Left forelimb (tissue), 1 donor: ENCODE measurements at regions not wholly inside any gene's neighbourhood (a gene's known extent, or its start where the extent isn't known, plus 50 kb on each side); places are given as distances from the start of the nearest gene placed in this dataset.
"Not testable (repeated sequence)": the region's sequence is repeated elsewhere in the genome, so short reads cannot be mapped to it uniquely, and the experiment has no call there.

Experiments used
- DNase-seq: peaks from one replicate; pipeline ENCODE4 v3.0.0-alpha.2; 2018; ENCODE audit warnings: low spot score

GRCh38 chr16:61181982-61182381 lies 854.3 kb downstream of the CDH8 start:
- DNase-seq: no peak

GRCh38 chr16:61179561-61179960 lies 856.7 kb downstream of the CDH8 start:
- no peak for DNase-seq

- DNase-seq: no peak
Observed at GRCh38 chr16:61165797-61166196, 870.4 kb downstream of the CDH8 start.

- DNase-seq: no peak
Observed at GRCh38 chr16:61150351-61150750, 885.9 kb downstream of the CDH8 start.

DNA sequence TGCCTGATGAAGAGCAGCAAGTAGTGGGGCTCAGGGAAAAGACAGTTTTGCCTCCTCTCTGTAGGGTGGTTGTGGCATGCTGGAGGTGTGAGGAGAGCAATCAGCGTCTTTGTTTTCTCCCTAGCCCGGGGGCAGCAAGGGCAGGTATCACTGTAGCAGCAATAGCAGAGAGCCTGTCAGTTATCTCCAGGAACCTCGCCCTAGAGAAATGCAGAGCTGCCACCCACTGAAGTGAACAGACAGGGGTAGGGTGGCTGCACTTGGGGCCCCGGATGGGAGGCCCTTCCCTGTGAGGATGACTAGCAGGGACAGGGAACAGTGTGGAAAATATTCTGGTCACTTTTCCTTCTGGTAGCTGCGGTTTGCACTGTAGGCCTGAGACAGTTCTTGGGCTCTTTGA lies 886.5 kb downstream of the CDH8 start:
- no peak for DNase-seq

- no peak for DNase-seq
Observed at GRCh38 chr16:61148930-61149329, 887.3 kb downstream of the CDH8 start.

- no peak for DNase-seq
Observed at GRCh38 chr16:61146429-61146828, 889.8 kb downstream of the CDH8 start.

DNA sequence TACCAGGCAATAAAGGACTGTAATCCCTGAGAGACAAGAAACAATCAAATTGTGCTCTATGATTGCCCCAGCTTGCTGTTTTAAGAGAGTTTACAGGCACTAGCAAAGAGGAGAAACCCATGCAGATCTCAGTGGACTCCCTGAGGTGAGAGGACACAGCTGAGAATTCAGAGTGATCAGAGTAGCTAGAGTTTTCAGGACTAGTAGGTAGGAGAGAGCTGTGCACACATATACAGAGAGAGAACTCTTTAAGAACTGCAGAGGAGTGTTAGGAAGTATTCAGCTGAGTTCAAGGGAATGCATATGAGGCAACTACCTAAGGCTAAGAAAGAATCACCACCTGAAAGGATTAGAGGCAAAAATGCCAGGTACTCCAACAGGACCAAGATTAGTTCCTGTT lies 904.8 kb downstream of the CDH8 start:
- no peak for DNase-seq

DNA sequence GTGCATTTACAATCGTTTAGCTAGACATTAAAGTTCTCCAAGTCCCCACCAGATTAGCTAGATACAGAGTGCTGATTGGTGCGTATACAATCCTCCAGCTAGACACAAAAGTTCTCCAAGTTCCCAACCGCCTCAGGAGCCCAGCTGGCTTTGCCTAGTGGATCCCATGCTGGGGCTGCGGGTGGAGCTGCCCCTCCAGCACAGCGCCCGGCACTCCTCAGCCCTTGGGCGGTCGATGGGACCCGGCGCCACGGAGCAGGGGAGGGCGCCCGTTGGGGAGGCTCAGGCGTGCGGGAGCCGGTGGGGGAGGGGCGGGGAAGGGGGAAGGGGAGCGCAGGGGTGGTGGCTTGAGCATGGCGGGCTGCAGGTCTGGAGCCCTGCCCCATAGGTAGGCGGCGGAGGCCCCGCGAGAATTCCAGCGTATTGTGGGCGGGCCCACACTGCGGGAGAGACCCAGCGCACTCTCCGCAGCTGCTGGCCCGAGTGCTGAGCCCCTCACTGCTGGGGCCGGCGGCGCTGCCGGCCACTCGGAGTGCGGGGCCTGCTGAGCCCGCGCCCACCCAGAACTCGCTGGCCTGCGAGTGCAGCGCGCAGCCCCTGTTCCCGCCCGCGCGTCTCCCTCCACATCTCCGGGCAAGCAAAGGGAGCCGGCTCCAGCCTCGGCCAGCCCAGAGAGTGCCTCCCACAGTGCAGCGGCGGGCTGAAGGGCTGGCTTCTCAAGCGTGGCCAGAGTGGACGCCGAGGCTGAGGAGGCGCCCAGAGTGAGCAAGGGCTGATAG lies 907.5 kb downstream of the CDH8 start:
- no peak for DNase-seq

DNA sequence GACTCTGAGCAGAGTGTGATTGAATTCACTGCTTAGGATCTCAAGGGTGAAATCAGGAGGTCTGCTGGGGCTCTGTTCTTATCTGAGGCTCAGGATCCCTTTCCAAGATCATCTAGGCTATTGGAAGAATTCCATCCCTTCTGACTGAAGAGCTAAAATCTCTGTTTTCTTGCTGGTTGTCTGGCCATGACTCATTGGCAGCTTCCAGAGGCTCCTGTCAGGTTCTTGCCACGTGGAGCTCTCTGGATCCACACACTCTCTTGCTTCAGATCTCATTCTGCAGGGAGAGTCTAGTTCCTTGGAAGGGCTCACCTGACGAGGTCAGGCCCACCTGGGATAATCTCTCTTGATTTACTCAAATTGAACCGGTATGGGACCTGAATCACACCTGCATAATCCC lies 930.7 kb downstream of the CDH8 start:
- no peak for DNase-seq

- no peak for DNase-seq
Observed at GRCh38 chr16:61098505-61098904, 937.7 kb downstream of the CDH8 start.

DNA sequence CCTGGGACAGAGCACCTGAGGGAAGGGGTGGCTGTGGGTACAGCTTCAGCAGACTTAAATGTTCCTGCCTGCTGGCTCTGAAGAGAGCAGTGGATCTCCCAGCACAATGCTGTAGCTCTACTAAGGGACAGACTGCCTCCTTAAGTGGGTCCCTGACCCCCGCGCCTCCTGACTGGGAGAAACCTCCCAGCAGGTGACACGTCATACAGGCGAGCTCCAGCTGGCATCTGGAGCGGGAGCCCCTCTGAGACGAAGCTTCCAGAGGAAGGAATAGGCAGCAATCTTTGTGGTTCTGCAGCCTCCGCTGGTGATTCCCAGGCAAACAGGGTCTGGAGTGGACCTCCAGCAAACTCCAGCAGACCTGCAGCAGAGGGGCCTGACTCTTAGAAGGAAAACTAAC lies 944.9 kb downstream of the CDH8 start:
- DNase-seq: not testable (repeated sequence)

- no peak for DNase-seq
Observed at GRCh38 chr16:61083711-61084110, 952.5 kb downstream of the CDH8 start.

DNA sequence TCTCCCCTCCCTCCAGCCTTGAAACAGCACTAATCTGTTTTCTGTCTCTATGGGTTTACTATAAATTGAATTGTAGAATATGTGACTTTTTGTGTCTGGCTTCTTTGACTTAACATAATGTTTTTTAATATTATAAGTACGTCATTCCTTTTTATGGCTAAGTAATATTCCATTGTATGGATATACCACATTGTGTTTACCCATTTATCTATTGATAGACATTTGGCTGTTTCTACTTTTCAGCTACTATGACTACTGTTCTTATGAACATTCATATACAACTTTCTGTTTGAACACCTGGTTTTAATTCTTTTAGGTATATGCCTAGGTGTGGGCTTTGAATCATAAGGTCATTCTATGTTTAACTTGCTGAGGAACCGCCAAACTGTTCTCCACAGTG lies 961.9 kb downstream of the CDH8 start:
- no peak for DNase-seq

- DNase-seq: no peak
Observed at GRCh38 chr16:61057635-61058034, 978.6 kb downstream of the CDH8 start.

- no peak for DNase-seq
Observed at GRCh38 chr16:61050547-61050946, 985.7 kb downstream of the CDH8 start.

- DNase-seq: no peak
Observed at GRCh38 chr16:61045931-61046330, 990.3 kb downstream of the CDH8 start.

DNA sequence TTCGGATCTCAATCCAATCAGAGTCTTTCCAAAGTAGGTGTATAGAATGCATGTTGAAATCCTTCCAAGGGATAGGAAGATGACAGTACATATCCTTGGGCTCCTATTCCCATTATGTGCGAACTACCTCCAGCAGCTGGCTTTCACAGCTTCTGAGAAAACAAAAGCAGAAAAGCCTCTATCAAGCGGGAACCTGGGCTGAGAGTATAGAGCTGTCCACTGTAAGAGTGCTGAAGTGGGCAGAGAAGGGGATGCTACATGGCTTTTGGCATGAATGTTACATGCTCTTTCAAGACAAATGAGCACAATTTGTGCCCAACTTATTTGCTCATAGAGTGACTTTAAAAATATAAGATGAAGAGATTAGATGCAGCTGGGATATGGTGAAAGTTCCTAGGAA lies 993.5 kb downstream of the CDH8 start:
- DNase-seq: no peak

- DNase-seq: no peak
Observed at GRCh38 chr16:61030616-61031015, 1005.6 kb downstream of the CDH8 start.

DNA sequence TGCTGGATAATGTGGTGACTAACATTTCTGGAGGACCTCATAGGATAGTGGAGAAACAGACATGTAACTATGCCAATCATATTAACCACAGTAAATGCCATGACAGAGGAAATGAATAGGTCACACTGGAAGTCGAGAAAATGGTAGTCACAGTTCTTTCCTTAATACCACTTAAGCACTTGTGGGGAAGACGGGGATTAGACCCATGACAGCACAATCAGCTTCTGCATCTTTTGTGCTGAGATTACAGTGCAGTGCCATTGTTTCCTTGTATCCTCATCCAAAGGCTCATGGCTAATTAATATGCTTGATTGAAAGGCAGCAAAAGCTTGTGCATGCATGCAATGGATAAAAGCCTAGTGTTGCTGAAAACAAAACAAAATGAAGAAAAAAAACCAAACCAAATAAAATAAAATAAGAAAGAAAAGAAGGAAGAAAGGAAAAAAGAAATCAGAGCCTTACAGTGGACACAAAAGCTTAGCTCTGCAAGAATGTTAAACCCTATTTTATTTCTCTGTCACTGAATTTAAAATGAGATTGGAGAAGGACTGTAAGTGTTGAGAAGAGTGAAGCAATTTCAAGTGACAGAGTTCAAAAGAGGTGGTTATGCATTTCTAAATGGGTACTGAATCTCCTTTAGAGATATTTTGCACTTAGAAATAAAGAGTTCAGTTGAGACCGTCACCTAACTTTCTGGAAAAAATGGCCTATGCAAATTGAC lies 1011.9 kb downstream of the CDH8 start:
- no peak for DNase-seq

DNA sequence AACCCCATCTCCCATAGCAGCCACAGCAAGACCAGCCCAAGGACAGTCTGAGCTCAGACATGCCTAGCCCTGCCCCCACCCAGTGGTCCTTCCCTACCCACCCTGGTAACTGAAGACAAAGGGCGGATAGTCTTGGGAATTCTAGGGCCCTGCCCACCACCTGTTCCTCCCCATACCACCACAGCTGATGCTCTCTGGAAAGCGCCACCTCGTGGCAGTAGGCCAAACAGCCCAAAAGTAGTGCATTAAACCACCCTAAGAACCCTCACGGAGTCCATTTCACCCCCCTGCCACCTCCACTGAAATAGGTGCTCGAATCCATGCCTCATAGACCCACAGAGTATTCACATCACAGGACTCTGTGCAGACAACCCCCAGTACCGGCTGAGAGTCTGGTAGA lies 1021.4 kb downstream of the CDH8 start:
- no peak for DNase-seq

- no peak for DNase-seq
Observed at GRCh38 chr16:61007694-61008093, 1028.5 kb downstream of the CDH8 start.

GRCh38 chr16:61005952-61006351 lies 1030.3 kb downstream of the CDH8 start:
- no peak for DNase-seq
